ENCODE measurements at regions not wholly inside any gene's neighbourhood (a gene's known extent, or its start where the extent isn't known, plus 50 kb on each side); places are given as distances from the start of the nearest gene placed in this dataset.
A peak's percentile ranks its signal among the peaks of the same experiment; 100 is the strongest.
"Not testable (repeated sequence)": the region's sequence is repeated elsewhere in the genome, so short reads cannot be mapped to it uniquely, and the experiment has no call there.

GRCh38 chr7:131727189-131727588 is 170.8 kb upstream of the PODXL start:
- no peak for DNase-seq (ENCODE audit: low read depth)

DNA sequence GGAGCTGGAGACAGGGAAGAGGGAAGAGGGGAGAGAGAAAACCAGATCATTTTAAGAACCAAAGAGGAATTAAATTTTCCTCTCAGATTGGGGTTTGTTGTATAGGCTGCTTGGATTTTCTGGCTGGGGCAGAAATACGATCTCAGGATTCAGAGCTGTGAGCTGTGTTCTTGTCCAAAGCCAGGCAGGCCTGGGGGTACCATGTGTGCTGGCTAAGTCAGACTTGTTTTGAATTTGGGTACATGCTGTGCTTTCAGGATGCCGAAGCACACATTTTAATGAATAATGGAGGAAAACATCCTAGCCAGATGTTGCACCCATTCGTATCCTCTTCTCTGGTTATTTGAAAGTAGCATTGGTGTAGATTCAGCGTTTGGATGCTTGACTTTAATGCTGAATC is 170.3 kb upstream of the PODXL start:
- no peak for DNase-seq (ENCODE audit: low read depth)

DNA sequence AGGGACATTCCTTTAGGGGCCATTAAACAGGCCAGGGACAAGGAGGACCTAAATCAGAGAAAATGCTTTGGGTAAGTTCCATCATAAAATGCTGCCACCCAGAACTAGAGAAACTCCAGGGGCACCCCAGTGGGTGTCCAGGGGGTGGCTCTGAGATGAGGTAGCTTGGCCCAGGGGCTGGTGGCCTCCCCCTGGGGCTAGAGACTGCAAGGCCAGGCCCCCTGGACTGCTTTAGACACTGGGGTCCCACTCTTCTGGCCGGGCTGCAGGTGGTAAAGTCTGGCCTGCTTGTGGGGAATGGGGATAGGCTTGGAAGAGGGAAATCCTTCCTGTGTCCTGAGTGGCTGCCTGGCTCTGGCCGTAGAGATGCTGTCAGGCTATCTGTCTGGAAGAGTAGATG is 169.6 kb upstream of the PODXL start:
- DNase-seq (ENCODE audit: low read depth): no peak

DNA sequence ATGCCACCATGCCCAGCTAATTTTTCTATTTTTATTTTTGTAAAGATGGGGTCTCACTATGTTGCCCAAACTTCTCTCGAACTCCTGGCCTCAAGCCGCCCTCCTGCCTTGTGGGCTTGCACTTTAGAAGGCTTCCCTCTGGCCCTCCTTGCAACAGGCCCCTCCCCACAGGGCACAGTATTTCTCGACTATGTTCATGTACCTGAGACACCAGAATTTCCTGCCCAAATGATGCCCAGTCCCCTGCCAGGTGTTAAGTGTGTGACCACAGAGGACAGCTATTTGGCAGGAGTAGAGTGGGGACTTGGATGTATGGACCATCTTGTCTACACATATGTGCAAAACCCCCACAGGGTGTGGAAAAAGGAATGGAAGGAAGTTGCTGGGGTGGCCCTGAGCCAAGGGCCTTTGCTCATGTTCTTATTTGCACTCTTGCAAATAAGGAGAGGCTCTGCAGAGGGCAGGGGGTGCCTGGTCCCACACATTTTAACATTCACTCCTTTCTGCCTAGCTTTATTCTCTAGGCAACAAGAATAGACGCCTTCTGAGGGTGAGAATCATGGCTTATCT is 168.4 kb upstream of the PODXL start:
- no peak for DNase-seq (ENCODE audit: low read depth)

DNA sequence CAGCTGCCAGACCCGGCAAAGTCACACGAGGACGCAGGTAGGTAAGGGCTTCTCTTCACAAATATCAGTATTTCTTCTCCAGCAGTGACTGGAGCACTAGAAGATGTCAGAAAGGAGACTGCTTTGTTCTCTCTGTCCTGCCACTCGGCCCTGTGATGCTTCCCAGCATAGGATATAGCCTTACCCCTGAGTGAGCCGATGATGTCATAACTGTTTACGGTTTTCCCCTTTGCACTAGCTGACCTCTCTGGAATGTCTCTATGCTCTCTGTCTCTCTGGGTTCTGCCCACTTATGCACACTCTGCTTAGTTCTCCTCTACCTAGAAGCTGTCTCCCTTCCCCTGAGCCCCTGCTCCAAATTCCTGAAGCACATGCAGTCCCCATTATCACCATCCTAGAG is 167.5 kb upstream of the PODXL start:
- DNase-seq (ENCODE audit: low read depth): no peak

- no peak for DNase-seq (ENCODE audit: low read depth)
Measured at GRCh38 chr7:131722371-131722770, 165.9 kb upstream of the PODXL start.

- no peak for DNase-seq (ENCODE audit: low read depth)
Measured at GRCh38 chr7:131721660-131722059, 165.2 kb upstream of the PODXL start.

GRCh38 chr7:131720703-131721102 is 164.3 kb upstream of the PODXL start:
- no peak for DNase-seq (ENCODE audit: low read depth)

DNA sequence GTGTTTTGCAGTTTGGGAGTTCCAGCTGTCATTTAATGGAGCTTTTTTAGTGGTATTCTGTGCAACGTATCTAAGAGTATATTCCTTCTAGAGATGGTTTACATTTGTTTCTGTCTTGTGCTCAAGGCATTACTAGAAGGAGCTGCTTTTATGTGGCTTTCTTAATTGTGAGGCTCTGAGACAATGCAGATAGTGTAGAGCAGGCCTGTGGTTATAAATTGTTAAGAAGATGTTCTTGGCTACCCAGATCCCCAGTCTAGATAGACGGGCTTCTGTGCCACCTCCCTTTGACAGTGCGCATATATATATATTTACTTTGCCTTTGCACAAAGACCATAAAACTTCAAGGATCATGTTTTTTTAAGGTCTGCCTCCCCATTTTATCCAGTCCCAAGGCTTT is 160.8 kb upstream of the PODXL start:
- no peak for DNase-seq (ENCODE audit: low read depth)

DNA sequence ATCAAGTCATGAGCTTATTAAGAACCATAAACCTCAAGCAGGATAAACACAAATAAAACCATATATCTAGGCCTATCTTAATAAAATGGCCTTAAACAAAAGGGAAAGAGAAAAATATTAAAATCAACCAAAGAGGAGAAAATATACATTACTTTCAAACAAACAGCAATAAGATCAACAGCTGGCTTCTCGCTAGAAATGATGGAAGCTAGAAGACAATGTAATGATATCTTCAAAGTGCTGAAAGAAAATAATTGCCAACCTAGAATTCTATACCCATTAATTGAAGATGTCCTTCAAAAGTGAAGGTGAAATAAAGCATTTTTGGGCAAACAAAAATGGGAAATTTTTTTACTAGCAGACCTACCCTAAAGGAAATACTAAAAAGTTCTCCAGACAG is 142.9 kb upstream of the PODXL start:
- no peak for DNase-seq (ENCODE audit: low read depth)

- DNase-seq (ENCODE audit: low read depth): no peak
Measured at GRCh38 chr7:131692131-131692960, 135.9 kb upstream of the PODXL start.

- DNase-seq (ENCODE audit: low read depth): no peak
Measured at GRCh38 chr7:131691454-131692130, 135.2 kb upstream of the PODXL start.

- no peak for DNase-seq (ENCODE audit: low read depth)
Measured at GRCh38 chr7:131690441-131690840, 134.0 kb upstream of the PODXL start.

DNA sequence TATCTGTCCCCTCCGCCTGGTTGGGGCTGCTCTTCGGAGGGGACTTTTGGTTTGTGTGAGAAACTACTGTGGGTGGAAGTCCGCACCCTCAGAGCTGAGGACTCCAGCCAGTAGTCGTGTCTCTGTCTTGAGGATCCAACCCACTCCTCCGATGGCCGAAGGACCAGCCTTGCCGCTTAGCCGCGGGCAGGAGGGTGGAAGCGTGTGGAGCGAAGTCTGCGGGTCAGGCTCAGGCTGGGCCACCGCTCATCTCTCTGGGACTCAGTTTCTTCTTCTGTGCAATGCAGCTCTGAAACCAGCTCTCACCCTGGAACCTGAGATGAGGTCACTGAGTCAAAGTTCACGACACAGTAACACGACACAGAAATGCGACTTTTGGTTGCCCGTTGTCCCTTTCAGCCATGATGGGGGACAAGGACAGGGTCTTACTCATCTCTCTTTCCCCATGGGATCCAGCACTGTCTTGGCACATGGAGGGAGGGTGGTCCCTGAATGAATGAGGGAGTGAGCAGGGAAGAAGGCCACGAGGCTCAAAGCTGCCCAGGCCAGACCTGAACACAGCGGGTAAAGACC is 133.3 kb upstream of the PODXL start:
- no peak for DNase-seq (ENCODE audit: low read depth)

- DNase-seq (ENCODE audit: low read depth): peak; percentile 24
Measured at GRCh38 chr7:131688738-131689661, 132.6 kb upstream of the PODXL start.

DNA sequence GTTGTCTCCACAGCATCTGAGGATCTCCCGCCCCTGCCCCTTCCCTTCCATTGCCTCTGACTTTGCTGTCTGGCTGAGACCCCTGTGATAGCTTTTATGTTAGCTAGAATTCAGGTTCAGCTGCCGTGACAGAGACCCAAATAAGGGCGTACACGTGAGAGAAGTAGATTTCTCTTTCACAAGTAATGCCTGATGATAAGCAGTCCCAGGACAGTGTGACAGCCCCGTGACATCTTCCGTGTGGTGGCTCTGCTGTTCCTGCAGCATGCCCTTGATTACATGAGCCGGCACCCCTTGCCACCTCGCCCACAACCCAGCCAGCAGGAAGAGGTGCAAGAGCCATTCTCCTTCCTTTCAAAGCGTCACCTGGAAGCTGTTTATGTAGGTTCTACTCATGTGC is 130.9 kb upstream of the PODXL start:
- no peak for DNase-seq (ENCODE audit: low read depth)

- no peak for DNase-seq (ENCODE audit: low read depth)
Measured at GRCh38 chr7:131686833-131687232, 130.4 kb upstream of the PODXL start.

DNA sequence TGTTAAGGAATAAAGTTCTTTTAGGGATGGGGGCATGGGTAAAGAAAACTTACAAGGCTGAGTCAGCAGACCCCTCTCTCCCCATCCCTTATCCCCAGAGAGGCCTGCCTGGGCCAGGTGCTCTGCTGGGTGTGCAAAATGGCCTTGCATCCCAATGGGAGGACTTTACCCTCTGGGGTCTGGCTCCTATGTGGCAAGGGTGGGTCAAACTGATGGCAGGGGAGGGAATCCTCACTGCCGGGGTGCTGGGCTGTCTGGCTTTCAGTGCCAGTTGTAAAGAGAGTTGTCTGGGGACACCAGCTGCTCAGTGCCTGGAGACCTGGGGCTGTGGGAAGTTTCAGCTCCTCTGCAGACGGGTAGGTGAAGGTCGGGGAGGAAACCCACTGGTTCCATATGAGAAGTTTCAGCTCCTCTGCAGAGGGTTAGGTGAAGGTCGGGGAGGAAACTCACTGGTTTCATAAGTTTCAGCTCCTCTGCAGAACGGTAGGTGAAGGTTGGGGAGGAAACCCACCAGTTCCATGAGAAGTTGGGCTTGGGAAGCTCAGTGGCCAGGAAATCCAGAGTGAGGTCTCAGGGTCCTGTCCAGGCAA is 127.2 kb upstream of the PODXL start:
- DNase-seq (ENCODE audit: low read depth): no peak

DNA sequence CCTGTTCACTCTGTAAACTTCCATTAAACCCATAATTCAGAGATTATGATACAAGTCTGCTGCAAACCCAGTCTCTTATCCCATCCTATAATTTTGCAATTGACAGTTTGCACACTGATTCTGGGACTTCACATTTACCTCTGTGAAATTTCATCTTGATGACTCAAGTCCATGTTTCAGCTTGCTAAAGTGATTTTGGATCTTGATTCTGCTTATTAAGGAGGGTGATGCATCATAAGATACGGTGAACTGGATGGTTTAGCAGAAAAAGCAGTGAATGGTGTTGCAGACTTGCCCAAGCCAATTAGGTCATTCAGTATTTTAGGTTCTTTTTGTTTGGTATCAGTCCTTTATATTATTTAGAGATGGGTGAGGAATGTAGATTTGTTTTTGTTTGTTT is 125.5 kb upstream of the PODXL start:
- DNase-seq (ENCODE audit: low read depth): no peak

DNA sequence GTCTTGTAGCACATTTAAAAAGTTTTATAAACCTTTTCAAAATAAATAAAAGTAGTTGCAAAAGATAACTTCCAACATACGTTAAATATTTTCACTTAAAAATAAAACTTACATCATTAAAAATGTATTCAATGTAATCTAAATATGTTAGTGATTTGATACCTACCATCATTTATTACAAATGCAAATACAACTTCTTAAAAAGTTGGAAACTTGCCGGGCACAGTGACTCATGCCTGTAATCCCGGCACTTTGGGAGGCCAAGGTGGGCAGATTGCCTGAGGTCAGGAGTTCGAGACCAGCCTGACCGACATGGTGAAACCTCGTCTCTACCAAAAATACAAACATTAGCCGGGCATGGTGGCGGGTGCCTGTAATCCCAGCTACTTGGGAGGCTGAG is 122.6 kb upstream of the PODXL start:
- DNase-seq (ENCODE audit: low read depth): not testable (repeated sequence)

GRCh38 chr7:131676850-131677249 is 120.4 kb upstream of the PODXL start:
- not testable (repeated sequence) for DNase-seq (ENCODE audit: low read depth)

DNA sequence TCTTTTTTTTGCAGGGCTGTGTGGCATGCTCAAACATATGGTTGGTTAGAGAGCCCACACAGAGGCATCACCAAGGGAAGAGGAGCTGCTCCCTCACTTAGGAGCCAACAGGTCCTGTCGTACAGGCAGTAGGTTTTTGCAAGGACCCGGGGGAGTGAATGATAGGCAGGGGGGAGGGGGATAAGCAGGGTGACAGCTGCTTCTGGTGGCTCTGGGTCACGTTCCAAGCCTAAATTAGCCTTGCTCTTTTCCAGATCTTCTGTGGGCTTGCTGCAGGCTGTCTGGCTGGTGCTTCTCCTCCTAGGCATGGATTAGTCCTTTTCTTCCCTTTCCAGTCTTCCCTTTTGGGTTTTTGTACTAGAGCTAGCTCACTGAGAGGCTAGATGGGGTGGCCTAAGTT is 117.7 kb upstream of the PODXL start:
- no peak for DNase-seq (ENCODE audit: low read depth)
